ENCODE measurements at regions not wholly inside any gene's neighbourhood (a gene's known extent, or its start where the extent isn't known, plus 50 kb on each side); places are given as distances from the start of the nearest gene placed in this dataset.

DNA sequence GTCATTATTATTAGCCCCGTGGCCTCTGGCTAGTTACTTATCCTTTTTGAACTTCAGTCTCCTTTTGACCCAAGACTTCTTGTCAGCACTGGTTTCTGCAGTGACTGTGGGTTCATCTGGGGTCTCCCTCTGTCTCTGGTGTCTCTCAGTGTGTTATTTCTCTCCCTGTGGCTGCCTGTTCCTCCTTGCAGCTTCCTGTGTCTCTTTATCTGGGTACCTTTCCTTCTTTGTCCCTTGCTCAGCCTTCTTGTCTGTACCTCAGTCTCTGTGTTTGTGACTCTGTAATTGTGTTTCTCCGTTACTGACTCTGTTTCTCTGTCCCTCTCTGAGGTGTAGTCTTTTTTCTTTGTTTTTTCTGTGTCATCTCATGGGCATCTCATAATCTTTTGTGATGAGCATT lies 102.6 kb upstream of the CDH11 start:
- Histone ChIP-seq H3K27me3 (ENCODE audit: control insufficient read depth, insufficient read depth, low read length) (no peaks in the 10 kb centered on the region), H3K36me3 (ENCODE audit: control insufficient read depth, insufficient read depth, low read length) (no peaks in the 10 kb centered on the region), H3K4me3 (ENCODE audit: low read depth, low read length) (no peak overlapping the region)
- POLR2A ChIA-PET: no interaction called here
- DNase-seq (ENCODE audit: low read depth): no peak
- CTCF ChIA-PET: no interaction called here
- TF ChIP-seq CTCF (IDR thresholded peaks at IDR 0.05; ENCODE audit: insufficient read depth, low read depth, low read length): no peak

DNA sequence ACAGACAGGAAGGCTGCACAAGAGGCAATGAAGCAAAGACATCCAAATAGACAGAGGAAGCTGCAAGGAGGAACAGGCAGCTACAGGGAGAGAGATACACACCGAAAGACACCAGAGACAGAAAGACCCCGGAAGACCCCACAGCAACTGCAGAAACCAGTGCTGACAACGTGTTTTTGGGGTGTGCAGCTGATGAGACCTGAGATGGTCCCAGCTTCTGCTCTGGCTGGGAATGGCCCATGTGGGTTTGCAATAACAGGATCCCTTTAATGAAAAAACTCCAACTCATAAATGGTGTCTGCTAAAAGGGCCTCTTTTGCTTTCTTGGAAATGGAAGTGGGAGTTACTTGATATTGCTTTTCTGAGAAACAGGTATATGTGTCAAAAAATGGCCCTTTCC lies 101.5 kb upstream of the CDH11 start:
- DNase-seq (ENCODE audit: low read depth): no peak
- ChIA-PET POLR2A (no interaction called here), CTCF (no interaction called here)
- Histone ChIP-seq H3K36me3 (ENCODE audit: control insufficient read depth, insufficient read depth, low read length) (no peaks in the 10 kb centered on the region), H3K4me3 (ENCODE audit: low read depth, low read length) (no peak overlapping the region), H3K27me3 (ENCODE audit: control insufficient read depth, insufficient read depth, low read length) (no peaks in the 10 kb centered on the region)
- TF ChIP-seq CTCF (IDR thresholded peaks at IDR 0.05; ENCODE audit: insufficient read depth, low read depth, low read length): no peak

- Histone ChIP-seq H3K36me3 (ENCODE audit: control insufficient read depth, insufficient read depth, low read length) (no peaks in the 10 kb centered on the region), H3K27me3 (ENCODE audit: control insufficient read depth, insufficient read depth, low read length) (no peaks in the 10 kb centered on the region), H3K4me3 (ENCODE audit: low read depth, low read length) (no peak overlapping the region)
- DNase-seq (ENCODE audit: low read depth): no peak
- TF ChIP-seq CTCF (IDR thresholded peaks at IDR 0.05; ENCODE audit: insufficient read depth, low read depth, low read length): no peak
- ChIA-PET POLR2A (no interaction called here), CTCF (interaction anchor here (0.6 to 1.2 kb wide), 2 partner anchors 11 to 1284 kb away, joined by 3 to 4 read pairs; no protein-coding TSS in a partner anchor)
Measured at GRCh38 chr16:65222536-65222935, 100.7 kb upstream of the CDH11 start.

DNA sequence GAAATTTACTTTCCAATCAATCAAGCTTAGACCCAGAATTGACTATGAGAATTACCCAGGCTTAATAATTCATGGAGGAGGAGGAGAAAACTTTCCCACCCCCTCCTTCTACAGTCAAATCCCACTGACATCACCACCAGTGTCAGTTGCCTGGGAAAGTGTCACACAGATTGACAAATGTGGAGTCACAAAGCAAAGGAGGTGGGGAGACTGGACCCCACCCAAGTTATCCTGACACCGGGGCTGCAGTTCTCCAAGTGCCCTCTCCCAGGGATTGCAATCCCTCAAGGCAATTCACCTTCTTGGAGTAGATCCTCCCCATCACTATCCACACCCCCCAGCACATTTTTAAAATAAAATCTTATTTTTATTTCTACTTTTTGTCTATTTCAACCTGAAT lies 100.2 kb upstream of the CDH11 start:
- TF ChIP-seq CTCF (IDR thresholded peaks at IDR 0.05; ENCODE audit: insufficient read depth, low read depth, low read length): no peak
- CTCF ChIA-PET: interaction anchor here (1.2 kb wide), 1 partner anchor 10 kb away, joined by 4 read pairs; no protein-coding TSS in a partner anchor
- Histone ChIP-seq H3K27me3 (ENCODE audit: control insufficient read depth, insufficient read depth, low read length) (no peaks in the 10 kb centered on the region), H3K4me3 (ENCODE audit: low read depth, low read length) (no peak overlapping the region), H3K36me3 (ENCODE audit: control insufficient read depth, insufficient read depth, low read length) (no peaks in the 10 kb centered on the region)
- DNase-seq (ENCODE audit: low read depth): no peak
- POLR2A ChIA-PET: no interaction called here

DNA sequence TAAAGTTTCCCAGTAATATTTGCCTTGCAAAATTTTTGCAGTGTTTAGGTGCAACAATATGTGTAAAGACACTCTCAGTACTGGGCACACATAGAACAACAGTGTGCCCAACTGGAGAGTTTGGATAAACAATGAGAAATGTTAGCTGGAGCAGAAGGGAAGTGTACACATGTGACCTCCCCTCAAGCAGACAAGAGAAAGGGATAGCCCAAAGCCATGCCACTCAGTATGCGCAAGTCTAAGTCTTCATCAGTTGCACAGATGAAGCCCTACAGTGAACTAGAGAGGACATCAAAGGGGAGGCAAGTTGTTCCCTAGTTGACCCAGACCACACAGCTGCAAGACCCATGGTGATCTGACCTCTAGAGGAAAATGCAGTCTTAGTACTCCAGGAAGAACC lies 97.9 kb upstream of the CDH11 start:
- CTCF ChIA-PET: interaction anchor here (1.2 to 2.5 kb wide), 2 partner anchors 9 to 16 kb away, joined by 3 to 6 read pairs; no protein-coding TSS in a partner anchor
- no peak for TF ChIP-seq CTCF (IDR thresholded peaks at IDR 0.05; ENCODE audit: insufficient read depth, low read depth, low read length)
- Histone ChIP-seq H3K4me3 (ENCODE audit: low read depth, low read length) (no peak overlapping the region), H3K36me3 (ENCODE audit: control insufficient read depth, insufficient read depth, low read length) (no peaks in the 10 kb centered on the region), H3K27me3 (ENCODE audit: control insufficient read depth, insufficient read depth, low read length) (no peaks in the 10 kb centered on the region)
- no peak for DNase-seq (ENCODE audit: low read depth)
- POLR2A ChIA-PET: no interaction called here
